CD14-positive monocyte (primary cell): ENCODE measurements at regions not wholly inside any gene's neighbourhood (a gene's known extent, or its start where the extent isn't known, plus 50 kb on each side); places are given as distances from the start of the nearest gene placed in this dataset.

Source experiments
- DNase-seq, 3 donors: peaks; one replicate each; pipeline ENCODE4 v3.0.0-alpha.2; 2011 to 2022
- H2AFZ ChIP-seq: 2 replicates; pipeline ENCODE4 v1.6.0; 2012; ENCODE audit warnings: mild to moderate bottlenecking, low read depth, low read length, inconsistent platforms; ENCODE audit not compliant: insufficient read depth, poor library complexity, severe bottlenecking
- H3K27ac ChIP-seq, 2 donors: 1 replicate in 1 of 2; 2 replicates in 1 of 2; pipeline ENCODE4 v1.5.1; 2012 to 2013; ENCODE audit warnings: low read length in 2 of 2, control low read depth in 1 of 2, inconsistent platforms in 1 of 2, low read depth in 1 of 2, mild to moderate bottlenecking in 1 of 2
- H3K27me3 ChIP-seq, 2 donors: one replicate each; pipeline versions ENCODE4 v1.6.0 to v1.6.1; 2011 to 2013; ENCODE audit warnings: low read length in 2 of 2; ENCODE audit not compliant: control insufficient read depth in 2 of 2, insufficient read depth in 2 of 2
- H3K36me3 ChIP-seq, 2 donors: replicated peaks in 1 of 2; 1 replicate in 1 of 2; 2 replicates in 1 of 2; pipeline versions ENCODE4 v1.5.1 to v1.6.1; 2012 to 2013; ENCODE audit warnings: low read length in 2 of 2, control low read depth in 1 of 2, inconsistent platforms in 1 of 2, mild to moderate bottlenecking in 1 of 2; ENCODE audit not compliant: insufficient read depth in 2 of 2, control insufficient read depth in 1 of 2
- H3K4me1 ChIP-seq, 2 donors: 1 replicate in 1 of 2; 2 replicates in 1 of 2; pipeline versions ENCODE4 v1.5.1 to v1.6.1; 2012 to 2013; ENCODE audit warnings: low read length in 2 of 2, control low read depth in 1 of 2, inconsistent platforms in 1 of 2, mild to moderate bottlenecking in 1 of 2, moderate library complexity in 1 of 2; ENCODE audit not compliant: insufficient read depth in 2 of 2, control insufficient read depth in 1 of 2
- H3K4me2 ChIP-seq: replicated peaks from 2 replicates; pipeline ENCODE3; 2012; ENCODE audit warnings: low read length, moderate library complexity, mild to moderate bottlenecking; ENCODE audit not compliant: poor library complexity, severe bottlenecking; ENCODE audit errors: extremely low read depth
- H3K4me3 ChIP-seq, 3 experiments: fragments of 200-600 bp in 1 of 3; sonication (generic) in 1 of 3; replicated peaks in 1 of 3; 1 replicate in 2 of 3; 2 replicates in 1 of 3; pipeline ENCODE4 v1.5.1; 2011 to 2013; ENCODE audit warnings: low read length in 3 of 3, mild to moderate bottlenecking in 3 of 3, control low read depth in 2 of 3, low read depth in 2 of 3, inconsistent platforms in 1 of 3, moderate library complexity in 1 of 3
- H3K79me2 ChIP-seq: 2 replicates; pipeline ENCODE4 v1.6.0; 2012; ENCODE audit warnings: mild to moderate bottlenecking, control low read depth, inconsistent platforms, low read length, moderate library complexity; ENCODE audit not compliant: insufficient read depth
- H3K9ac ChIP-seq: 2 replicates; pipeline ENCODE4 v1.6.0; 2017; ENCODE audit warnings: low read length, mild to moderate bottlenecking; ENCODE audit not compliant: insufficient read depth, poor library complexity, severe bottlenecking
- H3K9me3 ChIP-seq, 2 donors: replicated peaks in 1 of 2; 1 replicate in 1 of 2; 2 replicates in 1 of 2; pipeline versions ENCODE4 v1.5.1 to v1.6.1; 2012 to 2013; ENCODE audit warnings: low read length in 2 of 2, control low read depth in 1 of 2; ENCODE audit not compliant: control insufficient read depth in 1 of 2, insufficient read depth in 1 of 2
- H4K20me1 ChIP-seq: 2 replicates; pipeline ENCODE4 v1.6.0; 2012; ENCODE audit warnings: mild to moderate bottlenecking, low read length, control low read depth, moderate library complexity; ENCODE audit not compliant: insufficient read depth
- H3K27ac Mint-ChIP-seq, 7 donors: one replicate each; pipeline ENCODE4 v1.8.0; 2020; ENCODE audit warnings: mild to moderate bottlenecking in 7 of 7, mixed read lengths in 7 of 7, moderate library complexity in 6 of 7, inconsistent platforms in 2 of 7
- H3K27me3 Mint-ChIP-seq, 3 donors: one replicate each; pipeline ENCODE4 v1.8.0; 2021 to 2022; ENCODE audit warnings: low read depth in 3 of 3, mild to moderate bottlenecking in 3 of 3, mixed read lengths in 3 of 3, moderate library complexity in 3 of 3, inconsistent platforms in 1 of 3
- H3K36me3 Mint-ChIP-seq, 2 donors: one replicate each; pipeline ENCODE4 v1.8.0; 2020; ENCODE audit warnings: mixed read lengths in 2 of 2, inconsistent platforms in 1 of 2, mild to moderate bottlenecking in 1 of 2
- H3K4me1 Mint-ChIP-seq: one replicate; pipeline ENCODE4 v1.8.0; 2020; ENCODE audit warnings: mild to moderate bottlenecking, mixed read lengths
- H3K4me3 Mint-ChIP-seq, 2 donors: one replicate each; pipeline ENCODE4 v1.8.0; 2020; ENCODE audit warnings: mild to moderate bottlenecking in 2 of 2, mixed read lengths in 2 of 2, moderate library complexity in 1 of 2
- H3K9me3 Mint-ChIP-seq, 7 donors: one replicate each; pipeline ENCODE4 v1.8.0; 2020 to 2022; ENCODE audit warnings: mixed read lengths in 7 of 7, mild to moderate bottlenecking in 6 of 7, moderate library complexity in 6 of 7, inconsistent platforms in 2 of 7
- WGBS: methylation state at CpG from one replicate; pipeline ENCODE4 v1.1.5; 2013; ENCODE audit warnings: missing lambda C conversion rate; ENCODE audit not compliant: insufficient coverage; 5-methylcytosine and 5-hydroxymethylcytosine counted together
- intact Hi-C, 2 donors: fragments of 100-400 bp; cut with micrococcal nuclease; formaldehyde crosslinking; loops; one replicate each; pipeline versions ENCODE4 v1.15.0 to v1.15.1; 2023
- TF ChIP-seq, protein P1 (sequence below): fragments of 200-600 bp; IDR thresholded peaks from one replicate; pipeline ENCODE4 v1.8.0; 2022; ENCODE audit warnings: antibody characterized with exemption, mild to moderate bottlenecking

DNA sequence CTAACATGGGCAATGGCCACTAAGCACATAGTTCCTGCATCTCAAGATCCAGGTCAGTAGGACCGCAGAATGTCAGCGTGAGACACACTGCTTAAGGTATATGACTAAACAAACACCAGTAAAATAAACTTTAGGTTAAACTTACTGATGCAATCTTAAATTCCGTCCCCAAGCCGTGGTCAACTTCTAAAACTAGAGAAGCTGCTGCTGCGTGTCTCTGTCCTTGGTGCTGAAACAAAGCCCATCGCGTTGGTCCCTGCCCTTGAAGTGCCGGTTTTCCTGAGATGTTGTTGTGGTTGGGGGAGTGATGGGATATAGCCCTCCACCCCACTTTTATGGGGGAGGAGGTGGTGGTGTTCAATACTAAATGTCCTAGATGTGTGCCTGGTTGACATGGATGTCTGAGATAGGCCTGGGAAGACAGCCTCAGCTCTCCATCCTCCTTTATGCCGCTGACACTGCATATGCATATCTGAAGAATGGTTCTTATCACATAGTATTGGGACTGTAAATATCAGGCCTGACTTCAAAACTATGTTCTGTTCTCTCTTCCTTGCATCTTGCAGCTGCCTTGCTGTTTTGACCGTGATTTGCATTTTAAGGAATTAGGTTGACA is 72.0 kb upstream of the KCNA3 start:
- H4K20me1 ChIP-seq, result no peaks in the 10 kb centered on the region
- 0% methylated on average over 3 of the region's 10 CpGs for WGBS
- H3K36me3 ChIP-seq, result no peaks in the 10 kb centered on the region
- intact Hi-C loops, result no loop called here
- H3K4me2 ChIP-seq, result no peak overlapping the region
- peaks cover 24 to 42% (median 24%) of the 10 kb centered on the region in 3 donors for H3K27me3 Mint-ChIP-seq
- H3K27ac Mint-ChIP-seq, result no peak overlapping the region
- peaks cover 18 to 19% of the 10 kb centered on the region in 2 donors for H3K27me3 ChIP-seq
- H3K9me3 ChIP-seq, result no peaks in the 10 kb centered on the region
- H3K79me2 ChIP-seq, result no peaks in the 10 kb centered on the region
- H3K4me3 Mint-ChIP-seq, result no peak overlapping the region
- TF ChIP-seq, protein P1, sequence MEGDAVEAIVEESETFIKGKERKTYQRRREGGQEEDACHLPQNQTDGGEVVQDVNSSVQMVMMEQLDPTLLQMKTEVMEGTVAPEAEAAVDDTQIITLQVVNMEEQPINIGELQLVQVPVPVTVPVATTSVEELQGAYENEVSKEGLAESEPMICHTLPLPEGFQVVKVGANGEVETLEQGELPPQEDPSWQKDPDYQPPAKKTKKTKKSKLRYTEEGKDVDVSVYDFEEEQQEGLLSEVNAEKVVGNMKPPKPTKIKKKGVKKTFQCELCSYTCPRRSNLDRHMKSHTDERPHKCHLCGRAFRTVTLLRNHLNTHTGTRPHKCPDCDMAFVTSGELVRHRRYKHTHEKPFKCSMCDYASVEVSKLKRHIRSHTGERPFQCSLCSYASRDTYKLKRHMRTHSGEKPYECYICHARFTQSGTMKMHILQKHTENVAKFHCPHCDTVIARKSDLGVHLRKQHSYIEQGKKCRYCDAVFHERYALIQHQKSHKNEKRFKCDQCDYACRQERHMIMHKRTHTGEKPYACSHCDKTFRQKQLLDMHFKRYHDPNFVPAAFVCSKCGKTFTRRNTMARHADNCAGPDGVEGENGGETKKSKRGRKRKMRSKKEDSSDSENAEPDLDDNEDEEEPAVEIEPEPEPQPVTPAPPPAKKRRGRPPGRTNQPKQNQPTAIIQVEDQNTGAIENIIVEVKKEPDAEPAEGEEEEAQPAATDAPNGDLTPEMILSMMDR, result no peak
- no peak overlapping the region for H2AFZ ChIP-seq
- H3K4me1 Mint-ChIP-seq, result no peaks in the 10 kb centered on the region
- no peak overlapping the region for H3K4me3 ChIP-seq
- H3K36me3 Mint-ChIP-seq, result no peaks in the 10 kb centered on the region
- DNase-seq, result peak; percentile 33 to 40 (median 36)
- H3K27ac ChIP-seq, result no peak overlapping the region
- H3K9me3 Mint-ChIP-seq, result peaks cover 0 to 2% (median 0%) of the 10 kb centered on the region in 7 donors
- H3K4me1 ChIP-seq, result no peaks in the 10 kb centered on the region
- no peak overlapping the region for H3K9ac ChIP-seq

DNA sequence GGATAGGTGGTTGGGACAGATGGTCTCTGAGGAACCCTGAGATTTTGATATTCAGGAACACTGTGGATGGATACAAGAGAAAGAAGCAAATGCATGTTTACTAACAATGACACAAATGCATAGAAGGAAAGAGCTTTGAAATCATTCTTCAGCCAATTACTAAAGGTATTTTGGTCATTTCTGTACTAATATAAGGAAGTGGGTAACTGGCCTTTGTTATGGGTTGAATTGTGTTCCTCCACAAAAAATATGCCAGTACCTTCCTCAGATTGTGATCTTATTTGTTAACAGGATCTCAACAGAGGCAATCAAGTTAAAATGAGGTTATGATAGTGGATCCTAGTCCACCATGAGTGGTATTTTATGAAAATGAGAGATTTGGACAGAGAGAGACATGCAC is 68.7 kb upstream of the KCNA3 start:
- no peak for DNase-seq
- H3K79me2 ChIP-seq, result no peaks in the 10 kb centered on the region
- no peaks in the 10 kb centered on the region for H3K9me3 ChIP-seq
- no peak overlapping the region for H3K9ac ChIP-seq
- intact Hi-C loops, result no loop called here
- no peak overlapping the region for H3K27ac ChIP-seq
- TF ChIP-seq, protein P1, result no peak
- H3K36me3 ChIP-seq, result no peaks in the 10 kb centered on the region
- H3K27me3 ChIP-seq, result peaks cover 0 to 9% of the 10 kb centered on the region in 2 donors
- Mint-ChIP-seq H3K27me3 (peaks cover 8 to 26% (median 13%) of the 10 kb centered on the region in 3 donors), H3K4me1 (no peaks in the 10 kb centered on the region), H3K4me3 (no peak overlapping the region), H3K9me3 (peaks cover 0 to 2% (median 0%) of the 10 kb centered on the region in 7 donors), H3K36me3 (no peaks in the 10 kb centered on the region), H3K27ac (no peak overlapping the region)
- H4K20me1 ChIP-seq, result no peaks in the 10 kb centered on the region
- no peak overlapping the region for H2AFZ ChIP-seq
- no peak overlapping the region for H3K4me2 ChIP-seq
- H3K4me1 ChIP-seq, result no peaks in the 10 kb centered on the region
- no peak overlapping the region for H3K4me3 ChIP-seq
